ENCODE measurements at regions not wholly inside any gene's neighbourhood (a gene's known extent, or its start where the extent isn't known, plus 50 kb on each side); places are given as distances from the start of the nearest gene placed in this dataset.

DNA sequence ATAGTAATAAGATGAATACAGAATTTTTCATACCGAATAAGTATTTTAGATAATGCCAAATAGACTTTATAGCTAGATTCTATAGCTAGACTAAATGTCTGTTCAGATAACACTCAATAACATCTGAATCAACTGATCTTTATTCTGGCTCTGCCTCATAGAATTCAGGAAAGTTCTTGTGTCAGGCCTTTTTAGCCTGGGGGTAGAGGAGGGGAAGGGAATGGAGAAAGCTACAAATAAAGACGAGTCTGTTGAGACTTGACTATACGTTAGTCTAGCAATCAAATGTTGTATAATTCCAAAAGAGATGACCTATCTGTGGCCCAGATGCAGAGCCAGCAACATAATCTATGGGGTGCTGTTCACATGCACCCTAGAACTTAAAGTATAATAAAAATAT, 106.6 kb upstream of the ABI3BP start:
- no peaks in the 10 kb centered on the region for H3K27me3 ChIP-seq
- H3K4me3 ChIP-seq = no peak overlapping the region
- TF ChIP-seq, protein P1, sequence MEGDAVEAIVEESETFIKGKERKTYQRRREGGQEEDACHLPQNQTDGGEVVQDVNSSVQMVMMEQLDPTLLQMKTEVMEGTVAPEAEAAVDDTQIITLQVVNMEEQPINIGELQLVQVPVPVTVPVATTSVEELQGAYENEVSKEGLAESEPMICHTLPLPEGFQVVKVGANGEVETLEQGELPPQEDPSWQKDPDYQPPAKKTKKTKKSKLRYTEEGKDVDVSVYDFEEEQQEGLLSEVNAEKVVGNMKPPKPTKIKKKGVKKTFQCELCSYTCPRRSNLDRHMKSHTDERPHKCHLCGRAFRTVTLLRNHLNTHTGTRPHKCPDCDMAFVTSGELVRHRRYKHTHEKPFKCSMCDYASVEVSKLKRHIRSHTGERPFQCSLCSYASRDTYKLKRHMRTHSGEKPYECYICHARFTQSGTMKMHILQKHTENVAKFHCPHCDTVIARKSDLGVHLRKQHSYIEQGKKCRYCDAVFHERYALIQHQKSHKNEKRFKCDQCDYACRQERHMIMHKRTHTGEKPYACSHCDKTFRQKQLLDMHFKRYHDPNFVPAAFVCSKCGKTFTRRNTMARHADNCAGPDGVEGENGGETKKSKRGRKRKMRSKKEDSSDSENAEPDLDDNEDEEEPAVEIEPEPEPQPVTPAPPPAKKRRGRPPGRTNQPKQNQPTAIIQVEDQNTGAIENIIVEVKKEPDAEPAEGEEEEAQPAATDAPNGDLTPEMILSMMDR (IDR thresholded peaks at IDR 0.05) = no peak
- no peak for TF ChIP-seq POLR2A (IDR thresholded peaks at IDR 0.05)
- DNase-seq = no peak
- no peaks in the 10 kb centered on the region for H3K9me3 ChIP-seq
- H3K36me3 ChIP-seq = no peaks in the 10 kb centered on the region
- no peaks in the 10 kb centered on the region for H3K4me1 ChIP-seq
- H3K27ac ChIP-seq = no peak overlapping the region
- intact Hi-C loops (cut with DNase I; ENCODE audit: low total_unique reads) = no loop called here

DNA sequence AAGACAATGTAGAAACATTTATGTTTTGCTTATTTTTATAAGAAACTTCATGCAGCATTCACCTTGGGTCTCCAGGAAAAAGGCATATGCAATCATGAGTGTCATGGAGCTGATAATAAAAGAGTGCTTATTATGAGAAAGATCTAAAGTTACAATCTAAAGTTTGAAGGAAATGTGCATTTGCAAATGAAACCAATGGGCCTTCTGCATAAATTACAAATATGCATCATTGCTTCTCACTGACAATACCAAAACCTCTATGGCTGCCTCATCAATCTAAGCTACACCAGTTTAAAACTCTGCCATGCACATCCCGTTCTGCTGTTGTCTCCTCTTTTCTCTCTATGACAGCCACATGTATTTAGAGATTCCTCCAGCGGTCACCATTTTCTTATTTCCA, 103.2 kb upstream of the ABI3BP start:
- H3K4me3 ChIP-seq = no peak overlapping the region
- intact Hi-C loops (cut with DNase I; ENCODE audit: low total_unique reads) = no loop called here
- TF ChIP-seq, protein P1 (IDR thresholded peaks at IDR 0.05) = no peak
- no peak for TF ChIP-seq POLR2A (IDR thresholded peaks at IDR 0.05)

DNA sequence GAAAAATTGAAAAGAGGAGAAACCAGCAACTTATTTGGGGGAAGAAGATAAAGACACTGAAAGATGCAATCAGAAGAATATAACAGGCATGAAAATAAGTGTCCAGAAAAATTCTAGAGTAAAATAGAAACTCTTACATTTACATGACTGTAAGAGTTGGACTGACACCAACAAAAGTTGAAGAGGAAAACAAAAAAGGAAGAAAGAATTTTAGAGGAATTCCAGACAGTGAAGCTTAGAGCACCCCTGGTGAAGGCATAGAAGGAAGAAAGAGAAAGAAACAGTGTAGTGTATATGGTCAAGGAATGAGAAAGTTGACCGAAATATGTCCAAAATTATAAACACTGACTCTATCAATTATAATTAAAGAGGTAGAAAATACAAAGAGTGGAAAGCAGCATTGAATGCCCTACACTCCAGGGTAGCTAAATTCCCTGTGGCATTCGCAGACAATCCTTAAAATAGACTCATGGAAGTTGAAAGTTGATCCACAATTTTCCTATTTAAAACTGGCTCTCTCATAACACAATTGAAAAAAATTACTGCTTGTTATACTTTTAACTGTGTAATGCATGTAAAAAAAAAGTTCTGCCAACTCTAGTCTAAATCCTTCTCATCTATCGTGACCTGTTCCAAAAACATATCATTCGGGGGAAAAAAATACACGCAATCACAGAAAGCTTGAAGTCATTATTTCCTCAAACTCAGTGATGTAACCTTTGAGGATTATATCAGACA, 102.6 kb upstream of the ABI3BP start:
- H3K4me3 ChIP-seq = no peak overlapping the region
- no peaks in the 10 kb centered on the region for H3K4me1 ChIP-seq
- TF ChIP-seq, protein P1 (IDR thresholded peaks at IDR 0.05) = no peak
- no peak for TF ChIP-seq POLR2A (IDR thresholded peaks at IDR 0.05)
- no peak overlapping the region for H3K27ac ChIP-seq
- intact Hi-C loops (cut with DNase I; ENCODE audit: low total_unique reads) = no loop called here
- no peaks in the 10 kb centered on the region for H3K36me3 ChIP-seq
- no peaks in the 10 kb centered on the region for H3K27me3 ChIP-seq
- no peak for DNase-seq
- H3K9me3 ChIP-seq = no peaks in the 10 kb centered on the region

More for the DNA sequence above, 103.2 kb upstream of the ABI3BP start:
- Histone ChIP-seq H3K4me1 (no peaks in the 10 kb centered on the region), H3K9me3 (no peaks in the 10 kb centered on the region), H3K27ac (no peak overlapping the region), H3K27me3 (no peaks in the 10 kb centered on the region), H3K36me3 (no peaks in the 10 kb centered on the region)
- no peak for DNase-seq

DNA sequence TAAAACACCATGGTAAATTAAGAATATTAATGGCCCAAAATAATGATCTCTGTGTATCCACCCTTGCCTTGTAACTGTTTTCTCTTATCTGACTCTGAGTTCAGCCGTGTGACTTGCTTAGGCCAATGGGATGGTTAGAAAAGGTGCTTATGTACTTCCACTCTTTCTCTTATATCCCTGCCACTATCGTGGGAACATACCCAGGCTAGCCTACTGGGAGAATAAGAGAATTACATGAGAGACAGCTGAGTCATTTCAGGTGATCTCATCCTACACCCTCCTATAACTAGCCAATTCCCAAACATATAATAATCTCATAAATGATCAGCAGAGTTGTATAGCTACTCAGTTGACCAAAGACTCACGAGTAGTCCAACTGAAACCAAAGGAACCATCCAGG, 98.3 kb upstream of the ABI3BP start:
- no peak overlapping the region for H3K4me3 ChIP-seq
- H3K36me3 ChIP-seq = no peaks in the 10 kb centered on the region
- no peaks in the 10 kb centered on the region for H3K9me3 ChIP-seq
- DNase-seq = no peak
- intact Hi-C loops (cut with DNase I; ENCODE audit: low total_unique reads) = no loop called here
- H3K4me1 ChIP-seq = no peaks in the 10 kb centered on the region
- no peak for TF ChIP-seq POLR2A (IDR thresholded peaks at IDR 0.05)
- TF ChIP-seq, protein P1 (IDR thresholded peaks at IDR 0.05) = no peak
- no peak overlapping the region for H3K27ac ChIP-seq
- no peaks in the 10 kb centered on the region for H3K27me3 ChIP-seq

DNA sequence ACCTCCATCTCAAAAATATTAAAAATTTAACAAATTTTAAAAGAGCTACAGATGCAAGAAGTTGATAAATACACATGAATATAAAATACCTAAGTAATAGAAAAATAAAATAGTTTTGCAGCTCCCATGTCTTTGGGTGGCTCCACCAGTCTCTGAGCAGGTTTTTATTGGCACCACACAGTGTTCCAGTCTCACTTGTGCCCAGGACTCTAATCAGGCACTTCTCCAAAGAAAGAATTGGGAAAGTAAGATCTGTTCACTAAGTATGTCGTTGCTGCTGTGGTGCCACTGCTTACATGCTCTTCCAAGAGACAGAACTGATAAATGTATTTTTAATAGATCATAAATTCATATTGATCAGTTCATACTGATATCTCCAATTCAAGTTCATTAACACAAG, 92.5 kb upstream of the ABI3BP start:
- H3K27ac ChIP-seq = no peak overlapping the region
- no peaks in the 10 kb centered on the region for H3K4me1 ChIP-seq
- DNase-seq = no peak
- H3K9me3 ChIP-seq = no peaks in the 10 kb centered on the region
- intact Hi-C loops (cut with DNase I; ENCODE audit: low total_unique reads) = no loop called here
- no peak overlapping the region for H3K4me3 ChIP-seq
- H3K27me3 ChIP-seq = no peaks in the 10 kb centered on the region
- TF ChIP-seq, protein P1 (IDR thresholded peaks at IDR 0.05) = no peak
- no peak for TF ChIP-seq POLR2A (IDR thresholded peaks at IDR 0.05)
- no peaks in the 10 kb centered on the region for H3K36me3 ChIP-seq

All from uterus (tissue), 3 donors.